Stomach (tissue), 4 donors: ENCODE measurements at regions not wholly inside any gene's neighbourhood (a gene's known extent, or its start where the extent isn't known, plus 50 kb on each side); places are given as distances from the start of the nearest gene placed in this dataset.

ENCODE experiments used
- POLR2A ChIP-seq, 4 donors: fragments of 450-650 bp; IDR thresholded peaks; one replicate each; pipeline ENCODE4 v1.6.1; 2016; ENCODE audit warnings: antibody characterized with exemption in 4 of 4, control low read depth in 2 of 4, mild to moderate bottlenecking in 1 of 4, moderate library complexity in 1 of 4
- POLR2AphosphoS5 ChIP-seq, 3 donors: sonication (generic); formaldehyde crosslinking; IDR thresholded peaks; one replicate each; pipeline ENCODE4 v1.6.1; 2016; ENCODE audit warnings: antibody characterized with exemption in 3 of 3
- TF ChIP-seq, protein P1 (sequence below), 7 experiments: fragments of 450-650 bp in 4 of 7; fragments of 200-600 bp in 3 of 7; sonication (generic) in 3 of 7; IDR thresholded peaks; one replicate each; pipeline ENCODE4 v1.5.1; 2016 to 2019; ENCODE audit warnings: antibody characterized with exemption in 7 of 7, control low read depth in 2 of 7, mild to moderate bottlenecking in 1 of 7

DNA sequence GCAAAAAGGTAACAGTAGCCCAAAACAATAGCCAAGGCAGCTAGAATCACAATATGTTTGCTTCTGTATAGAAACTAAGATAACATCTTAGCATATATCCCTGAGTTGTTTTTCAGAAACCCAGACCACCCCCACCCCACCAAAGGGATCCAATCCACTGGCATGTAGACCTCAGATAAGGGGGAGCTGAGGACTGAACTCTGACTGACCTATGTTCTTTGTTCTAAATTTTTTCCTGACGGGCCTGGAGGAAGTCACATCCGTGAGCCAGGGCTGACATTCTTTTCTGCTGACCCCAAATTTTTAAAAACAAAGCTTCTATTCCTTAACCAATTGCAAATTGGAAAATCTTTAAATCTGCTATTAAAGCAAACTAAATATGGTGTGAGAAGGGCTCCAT lies 493.9 kb upstream of the IGFBP3 start:
- TF ChIP-seq, protein P1, sequence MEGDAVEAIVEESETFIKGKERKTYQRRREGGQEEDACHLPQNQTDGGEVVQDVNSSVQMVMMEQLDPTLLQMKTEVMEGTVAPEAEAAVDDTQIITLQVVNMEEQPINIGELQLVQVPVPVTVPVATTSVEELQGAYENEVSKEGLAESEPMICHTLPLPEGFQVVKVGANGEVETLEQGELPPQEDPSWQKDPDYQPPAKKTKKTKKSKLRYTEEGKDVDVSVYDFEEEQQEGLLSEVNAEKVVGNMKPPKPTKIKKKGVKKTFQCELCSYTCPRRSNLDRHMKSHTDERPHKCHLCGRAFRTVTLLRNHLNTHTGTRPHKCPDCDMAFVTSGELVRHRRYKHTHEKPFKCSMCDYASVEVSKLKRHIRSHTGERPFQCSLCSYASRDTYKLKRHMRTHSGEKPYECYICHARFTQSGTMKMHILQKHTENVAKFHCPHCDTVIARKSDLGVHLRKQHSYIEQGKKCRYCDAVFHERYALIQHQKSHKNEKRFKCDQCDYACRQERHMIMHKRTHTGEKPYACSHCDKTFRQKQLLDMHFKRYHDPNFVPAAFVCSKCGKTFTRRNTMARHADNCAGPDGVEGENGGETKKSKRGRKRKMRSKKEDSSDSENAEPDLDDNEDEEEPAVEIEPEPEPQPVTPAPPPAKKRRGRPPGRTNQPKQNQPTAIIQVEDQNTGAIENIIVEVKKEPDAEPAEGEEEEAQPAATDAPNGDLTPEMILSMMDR (IDR thresholded peaks at IDR 0.05) = no peak
- TF ChIP-seq POLR2A (IDR thresholded peaks at IDR 0.05) = no peak
- TF ChIP-seq POLR2AphosphoS5 (IDR thresholded peaks at IDR 0.05) = no peak
